Gastroesophageal sphincter (tissue), 3 donors: ENCODE measurements at regions not wholly inside any gene's neighbourhood (a gene's known extent, or its start where the extent isn't known, plus 50 kb on each side); places are given as distances from the start of the nearest gene placed in this dataset.
"Not testable (repeated sequence)": the region's sequence is repeated elsewhere in the genome, so short reads cannot be mapped to it uniquely, and the experiment has no call there.

ENCODE experiments used
- EP300 ChIP-seq: sonication (generic); formaldehyde crosslinking; IDR thresholded peaks from one replicate; pipeline ENCODE4 v1.6.1; 2017; ENCODE audit warnings: antibody characterized with exemption, mild to moderate bottlenecking
- POLR2A ChIP-seq, 2 donors: fragments of 450-650 bp; IDR thresholded peaks; one replicate each; pipeline ENCODE4 v1.6.1; 2017; ENCODE audit warnings: antibody characterized with exemption in 2 of 2, mild to moderate bottlenecking in 2 of 2, moderate library complexity in 1 of 2
- TF ChIP-seq, protein P1 (sequence below), 4 experiments: fragments of 200-600 bp in 2 of 4; fragments of 450-650 bp in 2 of 4; sonication (generic) in 1 of 4; IDR thresholded peaks; one replicate each; pipeline ENCODE4 v1.5.1; 2017 to 2019; ENCODE audit warnings: antibody characterized with exemption in 4 of 4, mild to moderate bottlenecking in 2 of 4, moderate library complexity in 2 of 4

DNA sequence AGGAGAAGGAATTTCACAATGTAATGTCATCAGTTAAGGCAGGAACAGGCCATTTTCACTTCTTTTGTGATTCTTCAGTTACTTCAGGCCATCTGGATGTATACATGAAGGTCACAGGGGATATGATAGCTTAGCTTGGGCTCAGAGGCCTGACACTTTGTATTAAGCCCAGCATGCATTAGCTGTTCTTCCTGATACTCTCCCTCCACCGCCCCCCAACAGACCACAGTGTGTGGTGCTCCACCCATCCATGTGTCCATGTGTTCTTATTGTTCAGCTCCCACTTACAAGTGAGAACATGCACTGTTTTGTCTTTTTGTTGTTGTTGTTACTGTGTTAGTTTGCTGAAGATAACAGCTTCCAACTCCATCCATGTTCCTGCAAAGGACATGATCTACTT, 1453.4 kb downstream of the FAM181B start:
- TF ChIP-seq, protein P1, sequence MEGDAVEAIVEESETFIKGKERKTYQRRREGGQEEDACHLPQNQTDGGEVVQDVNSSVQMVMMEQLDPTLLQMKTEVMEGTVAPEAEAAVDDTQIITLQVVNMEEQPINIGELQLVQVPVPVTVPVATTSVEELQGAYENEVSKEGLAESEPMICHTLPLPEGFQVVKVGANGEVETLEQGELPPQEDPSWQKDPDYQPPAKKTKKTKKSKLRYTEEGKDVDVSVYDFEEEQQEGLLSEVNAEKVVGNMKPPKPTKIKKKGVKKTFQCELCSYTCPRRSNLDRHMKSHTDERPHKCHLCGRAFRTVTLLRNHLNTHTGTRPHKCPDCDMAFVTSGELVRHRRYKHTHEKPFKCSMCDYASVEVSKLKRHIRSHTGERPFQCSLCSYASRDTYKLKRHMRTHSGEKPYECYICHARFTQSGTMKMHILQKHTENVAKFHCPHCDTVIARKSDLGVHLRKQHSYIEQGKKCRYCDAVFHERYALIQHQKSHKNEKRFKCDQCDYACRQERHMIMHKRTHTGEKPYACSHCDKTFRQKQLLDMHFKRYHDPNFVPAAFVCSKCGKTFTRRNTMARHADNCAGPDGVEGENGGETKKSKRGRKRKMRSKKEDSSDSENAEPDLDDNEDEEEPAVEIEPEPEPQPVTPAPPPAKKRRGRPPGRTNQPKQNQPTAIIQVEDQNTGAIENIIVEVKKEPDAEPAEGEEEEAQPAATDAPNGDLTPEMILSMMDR (IDR thresholded peaks at IDR 0.05), result not testable (repeated sequence)
- not testable (repeated sequence) for TF ChIP-seq POLR2A (IDR thresholded peaks at IDR 0.05); EP300
